Fibroblast of skin of right quadriceps (primary cell): ENCODE measurements at regions not wholly inside any gene's neighbourhood (a gene's known extent, or its start where the extent isn't known, plus 50 kb on each side); places are given as distances from the start of the nearest gene placed in this dataset.

Source experiments
- DNase-seq: peaks from one replicate; pipeline ENCODE4 v3.0.0-alpha.2; 2013

GRCh38 chr5:175808711-175809110 is 62.7 kb upstream of the CPLX2 start:
- DNase-seq, result no peak

GRCh38 chr5:175809531-175810121 is 61.8 kb upstream of the CPLX2 start:
- DNase-seq, result peak; percentile 92

- DNase-seq, result no peak
These were observed 60.9 kb upstream of the CPLX2 start for GRCh38 chr5:175810457-175810856.

- DNase-seq, result no peak
These were observed 59.8 kb upstream of the CPLX2 start for GRCh38 chr5:175811589-175811988.

- no peak for DNase-seq
These were observed 57.3 kb upstream of the CPLX2 start for GRCh38 chr5:175813943-175814630.

- DNase-seq, result peak; percentile 58
These were observed 56.7 kb upstream of the CPLX2 start for GRCh38 chr5:175814691-175815090.

- DNase-seq, result no peak
These were observed 56.1 kb upstream of the CPLX2 start for GRCh38 chr5:175815126-175815913.

GRCh38 chr5:175816348-175816747 is 55.0 kb upstream of the CPLX2 start:
- no peak for DNase-seq

- no peak for DNase-seq
These were observed 52.3 kb upstream of the CPLX2 start for GRCh38 chr5:175819090-175819425.

- DNase-seq, result no peak
These were observed 51.1 kb upstream of the CPLX2 start for GRCh38 chr5:175820230-175820629.
